Stimulated activated CD8-positive, alpha-beta memory T cell treated with anti-CD3 and anti-CD28 coated beads, Interleukin-2, amount 100 ng/mL, for 48 hours (primary cell): ENCODE measurements at regions not wholly inside any gene's neighbourhood (a gene's known extent, or its start where the extent isn't known, plus 50 kb on each side); places are given as distances from the start of the nearest gene placed in this dataset.
"Not testable (repeated sequence)": the region's sequence is repeated elsewhere in the genome, so short reads cannot be mapped to it uniquely, and the experiment has no call there.

Experiments
- DNase-seq, 2 donors: peaks; one replicate each; pipeline ENCODE4 v3.0.0-alpha.2; 2020; ENCODE audit warnings: low read depth in 2 of 2

- DNase-seq, result no peak
Observed at GRCh38 chr3:20336572-20336971, 150.6 kb upstream of the SGO1 start.

GRCh38 chr3:20334842-20335241, 148.8 kb upstream of the SGO1 start:
- DNase-seq, result no peak

- no peak for DNase-seq
Observed at GRCh38 chr3:20327889-20328288, 141.9 kb upstream of the SGO1 start.

GRCh38 chr3:20326541-20326940, 140.5 kb upstream of the SGO1 start:
- DNase-seq, result no peak

- DNase-seq, result no peak
Observed at GRCh38 chr3:20325563-20325962, 139.6 kb upstream of the SGO1 start.

GRCh38 chr3:20324664-20325478, 138.9 kb upstream of the SGO1 start:
- DNase-seq, result no peak

GRCh38 chr3:20323307-20323927, 137.4 kb upstream of the SGO1 start:
- no peak for DNase-seq

GRCh38 chr3:20322085-20322484, 136.1 kb upstream of the SGO1 start:
- DNase-seq, result no peak

- DNase-seq, result no peak
Observed at GRCh38 chr3:20321391-20322047, 135.5 kb upstream of the SGO1 start.

- no peak for DNase-seq
Observed at GRCh38 chr3:20320489-20320888, 134.5 kb upstream of the SGO1 start.

- no peak for DNase-seq
Observed at GRCh38 chr3:20319551-20319950, 133.5 kb upstream of the SGO1 start.

- no peak for DNase-seq
Observed at GRCh38 chr3:20317616-20318015, 131.6 kb upstream of the SGO1 start.

GRCh38 chr3:20316238-20316637, 130.2 kb upstream of the SGO1 start:
- no peak for DNase-seq

- no peak for DNase-seq
Observed at GRCh38 chr3:20310629-20311028, 124.6 kb upstream of the SGO1 start.

GRCh38 chr3:20307383-20307782, 121.4 kb upstream of the SGO1 start:
- no peak for DNase-seq

- no peak for DNase-seq
Observed at GRCh38 chr3:20305647-20306046, 119.6 kb upstream of the SGO1 start.

- no peak for DNase-seq
Observed at GRCh38 chr3:20302766-20303165, 116.8 kb upstream of the SGO1 start.

GRCh38 chr3:20288050-20288449, 102.0 kb upstream of the SGO1 start:
- DNase-seq, result no peak

GRCh38 chr3:20280257-20280656, 94.3 kb upstream of the SGO1 start:
- DNase-seq, result no peak

- not testable (repeated sequence) for DNase-seq
Observed at GRCh38 chr3:20265977-20266376, 80.0 kb upstream of the SGO1 start.

GRCh38 chr3:20264900-20265567, 79.0 kb upstream of the SGO1 start:
- DNase-seq, result no peak

GRCh38 chr3:20258371-20258770, 72.4 kb upstream of the SGO1 start:
- no peak for DNase-seq
